ENCODE measurements at regions not wholly inside any gene's neighbourhood (a gene's known extent, or its start where the extent isn't known, plus 50 kb on each side); places are given as distances from the start of the nearest gene placed in this dataset.

DNA sequence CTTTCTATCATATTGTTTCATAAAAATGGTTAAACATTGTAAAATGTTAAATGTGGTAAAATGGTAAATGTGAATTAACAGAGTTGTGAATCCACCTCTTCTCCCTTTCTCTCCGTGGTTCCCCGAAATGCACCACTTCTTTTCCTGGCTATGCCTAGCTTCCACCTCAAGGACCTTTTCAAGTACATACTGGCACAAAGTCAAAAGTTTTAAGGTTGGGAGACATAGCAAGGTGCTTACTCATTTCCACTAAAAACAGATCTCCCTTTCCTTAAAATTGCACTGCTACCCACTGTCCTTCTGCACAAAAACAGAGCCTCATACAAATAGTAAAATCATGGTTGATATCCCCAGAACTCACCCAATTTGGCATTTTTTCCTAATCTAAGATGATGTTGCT is 558.2 kb downstream of the SLITRK6 start:
- no peak for DNase-seq (ENCODE audit: low read depth in 2 of 2, low spot score in 1 of 2)

DNA sequence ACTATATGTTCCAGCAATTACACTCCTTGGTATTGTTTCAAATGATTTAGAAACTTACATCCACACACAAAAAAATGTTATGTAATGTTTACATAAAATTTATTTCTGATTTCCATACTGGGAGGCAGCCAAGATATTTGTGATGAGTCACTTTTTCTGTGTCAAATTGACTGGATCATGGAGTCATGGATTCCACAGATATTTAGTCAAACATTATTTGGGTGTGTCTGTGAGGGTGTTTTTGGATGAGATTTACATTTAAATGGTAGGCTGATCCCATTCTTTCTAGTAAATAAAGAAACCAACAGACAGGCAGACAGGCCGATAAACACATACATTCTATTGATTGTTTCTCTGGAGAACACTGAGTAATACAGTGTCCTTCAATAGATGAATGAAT is 562.8 kb downstream of the SLITRK6 start:
- no peak for DNase-seq (ENCODE audit: low read depth in 2 of 2, low spot score in 1 of 2)

DNA sequence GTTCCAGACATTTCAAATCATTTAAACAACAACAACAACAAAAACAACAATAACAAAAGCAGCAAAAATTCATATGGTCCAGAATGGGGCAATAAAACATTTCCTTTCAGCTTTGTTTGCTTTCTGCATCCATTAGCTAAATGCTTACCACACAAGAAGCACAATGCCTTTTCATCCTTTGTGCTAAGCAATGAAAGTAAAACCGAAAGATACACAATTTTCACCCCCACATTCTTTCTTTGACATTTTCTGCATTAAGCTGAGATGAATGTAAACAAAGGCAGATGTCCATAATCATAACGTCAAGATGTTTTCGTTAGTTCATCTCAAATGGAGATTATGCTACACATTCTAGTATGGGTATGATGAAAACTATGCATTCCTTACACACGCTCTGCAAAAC is 568.5 kb downstream of the SLITRK6 start:
- no peak for DNase-seq (ENCODE audit: low read depth in 2 of 2, low spot score in 1 of 2)

DNA sequence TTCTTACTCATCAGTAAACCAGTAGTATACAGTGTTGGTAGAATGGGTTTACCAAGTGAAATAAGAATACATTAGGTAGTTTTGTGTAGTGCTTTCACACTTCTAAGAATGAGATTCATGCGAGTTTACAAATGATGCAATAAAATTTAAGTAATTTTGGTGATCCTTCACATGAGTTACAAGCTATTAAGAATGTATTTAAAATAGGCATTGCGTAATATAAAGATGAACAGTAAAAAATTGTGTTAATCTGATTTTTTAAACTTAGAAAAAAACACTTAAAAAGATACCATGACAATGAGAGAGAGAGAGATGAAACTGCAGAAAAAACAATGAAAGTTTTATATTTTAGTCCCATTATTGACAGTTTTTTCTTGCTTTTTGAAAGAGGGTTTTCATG is 570.5 kb downstream of the SLITRK6 start:
- no peak for DNase-seq (ENCODE audit: low read depth in 2 of 2, low spot score in 1 of 2)

DNA sequence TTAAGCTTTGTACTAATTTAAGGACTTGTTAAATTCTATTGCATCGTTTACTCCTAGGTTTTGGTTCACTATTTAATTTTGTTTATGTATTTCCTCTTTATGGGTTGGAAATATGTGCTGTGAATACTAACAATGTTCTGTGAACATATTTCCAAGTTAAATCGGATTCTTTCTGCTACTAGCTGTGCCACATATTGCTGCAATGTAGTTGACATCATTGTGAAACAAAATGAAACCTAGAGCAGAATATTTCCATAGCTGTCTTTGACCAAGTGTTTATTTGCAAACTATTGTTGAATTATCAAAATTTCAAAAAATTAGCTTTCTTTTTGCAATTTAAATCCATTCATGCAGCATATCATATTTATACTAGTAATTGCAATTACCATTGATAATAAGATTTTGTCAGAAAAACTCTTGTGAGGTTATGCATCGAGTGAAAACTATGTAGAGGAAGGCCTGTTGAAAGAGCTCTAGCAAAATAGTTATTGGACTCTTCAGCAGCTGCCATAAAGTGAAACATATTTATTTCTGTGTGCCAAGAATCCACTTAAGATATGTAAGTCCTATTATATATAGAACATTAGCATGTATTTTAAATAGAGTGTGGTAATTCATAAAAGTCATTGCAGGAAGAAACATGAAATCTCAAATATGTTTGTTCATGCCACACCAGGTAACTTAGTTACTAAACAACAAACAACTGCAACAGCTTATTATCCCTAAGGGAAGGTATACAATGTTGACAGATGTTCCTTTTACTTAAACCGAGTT is 575.1 kb downstream of the SLITRK6 start:
- no peak for DNase-seq (ENCODE audit: low read depth in 2 of 2, low spot score in 1 of 2)

DNA sequence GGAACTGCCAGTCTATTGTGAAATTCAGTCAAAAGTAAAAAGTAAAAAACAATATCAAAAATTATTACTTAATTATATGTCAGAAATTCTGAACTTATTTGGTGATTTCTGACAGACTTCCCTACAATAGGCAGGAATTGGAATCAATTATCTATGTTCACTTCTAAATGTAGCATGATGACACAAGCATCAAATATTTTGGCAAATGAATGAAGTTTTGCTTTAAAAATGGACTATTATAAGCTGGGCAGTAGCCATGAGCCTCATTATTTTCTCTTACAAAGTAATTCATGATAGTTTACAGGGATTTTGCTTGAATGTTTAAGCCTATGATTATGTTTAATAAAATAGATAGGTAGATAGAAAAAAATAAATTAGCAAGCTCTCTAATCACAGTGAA is 582.6 kb downstream of the SLITRK6 start:
- DNase-seq (ENCODE audit: low read depth in 2 of 2, low spot score in 1 of 2): no peak

DNA sequence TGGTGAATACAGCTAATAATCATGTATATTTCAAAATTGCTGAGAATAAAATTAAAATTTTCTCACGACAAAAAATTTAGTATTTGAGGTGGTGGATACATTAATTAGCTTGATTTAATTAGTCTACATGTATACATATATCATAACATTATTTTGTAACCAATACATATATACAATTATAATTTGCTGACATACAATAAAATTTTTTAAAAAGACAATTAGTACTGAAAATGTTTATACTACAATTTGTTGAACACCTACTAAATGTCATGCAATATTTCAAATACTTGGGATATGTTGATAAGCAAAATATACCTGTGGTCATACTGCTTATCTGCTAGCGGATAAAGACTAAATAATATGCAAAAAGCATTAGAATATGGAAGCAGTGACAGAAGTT is 586.5 kb downstream of the SLITRK6 start:
- no peak for DNase-seq (ENCODE audit: low read depth in 2 of 2, low spot score in 1 of 2)

DNA sequence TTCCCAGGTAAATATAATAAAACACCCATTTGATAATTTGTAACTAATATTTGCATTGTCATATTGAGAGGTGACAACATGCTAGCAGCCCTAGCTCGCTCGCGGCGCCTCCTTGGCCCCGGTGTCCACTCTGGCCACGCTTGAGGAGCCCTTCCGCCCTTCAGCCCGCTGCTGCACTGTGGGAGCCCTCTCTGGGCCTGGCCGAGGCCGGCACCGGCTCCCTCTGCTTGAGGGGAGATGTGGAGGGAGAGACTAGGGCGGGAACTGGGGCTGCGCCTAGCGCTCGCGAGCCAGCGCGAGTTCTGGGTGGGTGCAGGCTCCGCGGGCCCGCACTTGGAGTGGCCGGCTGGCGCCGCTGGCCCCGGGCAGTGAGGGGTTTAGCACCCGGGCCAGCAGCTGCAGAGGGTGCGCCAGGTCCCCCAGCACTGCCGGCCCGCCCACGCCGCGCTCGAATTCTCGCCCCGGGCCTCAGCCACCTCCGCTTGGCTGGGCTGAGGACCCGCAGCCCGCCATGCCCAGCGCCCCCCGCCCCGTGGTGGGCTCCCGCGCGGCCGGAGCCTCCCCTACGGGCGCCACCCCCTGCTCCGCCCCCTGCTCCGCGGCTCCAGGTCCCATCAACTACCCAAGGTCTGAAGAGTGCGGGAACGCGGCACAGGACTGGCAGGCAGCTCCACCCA is 594.4 kb downstream of the SLITRK6 start:
- DNase-seq (ENCODE audit: low read depth in 2 of 2, low spot score in 1 of 2): no peak

DNA sequence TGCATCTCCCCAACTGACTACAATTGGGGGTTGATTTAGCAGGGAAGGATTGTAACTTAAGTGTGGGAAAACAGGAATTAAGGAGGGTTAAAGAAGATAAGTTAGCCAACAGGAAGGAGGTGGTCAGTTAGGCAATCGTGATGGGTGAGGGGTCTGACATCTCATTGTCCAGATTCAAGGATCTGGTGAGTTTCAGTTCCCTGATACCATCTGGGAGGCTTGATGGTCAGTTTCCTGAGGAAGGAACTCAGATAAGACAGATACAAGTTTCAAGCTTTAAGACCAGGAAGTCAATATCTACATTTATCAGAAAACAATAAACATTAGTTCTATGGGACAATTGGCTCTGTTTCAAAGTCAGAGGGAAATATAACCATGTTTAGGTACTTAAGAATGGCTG is 601.8 kb downstream of the SLITRK6 start:
- no peak for DNase-seq (ENCODE audit: low read depth in 2 of 2, low spot score in 1 of 2)

DNA sequence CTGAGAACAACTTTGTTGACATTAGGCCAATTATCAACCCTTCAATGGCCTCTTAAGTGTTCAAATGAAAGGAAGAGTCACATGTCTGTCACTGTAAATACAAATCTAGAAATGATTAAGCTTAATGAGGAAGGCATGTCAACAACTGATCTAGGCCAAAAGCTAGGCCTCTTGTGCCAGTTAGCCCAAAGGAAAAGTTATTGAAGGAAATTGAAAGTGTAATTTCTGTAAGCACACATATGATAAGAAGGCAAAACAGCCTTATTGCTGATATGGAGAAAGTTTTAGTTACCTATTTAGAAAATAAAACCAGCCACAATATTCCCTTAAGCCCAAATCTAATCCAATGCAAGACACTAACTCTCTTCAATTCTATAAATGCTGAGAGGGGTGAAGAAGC is 604.7 kb downstream of the SLITRK6 start:
- no peak for DNase-seq (ENCODE audit: low read depth in 2 of 2, low spot score in 1 of 2)

DNA sequence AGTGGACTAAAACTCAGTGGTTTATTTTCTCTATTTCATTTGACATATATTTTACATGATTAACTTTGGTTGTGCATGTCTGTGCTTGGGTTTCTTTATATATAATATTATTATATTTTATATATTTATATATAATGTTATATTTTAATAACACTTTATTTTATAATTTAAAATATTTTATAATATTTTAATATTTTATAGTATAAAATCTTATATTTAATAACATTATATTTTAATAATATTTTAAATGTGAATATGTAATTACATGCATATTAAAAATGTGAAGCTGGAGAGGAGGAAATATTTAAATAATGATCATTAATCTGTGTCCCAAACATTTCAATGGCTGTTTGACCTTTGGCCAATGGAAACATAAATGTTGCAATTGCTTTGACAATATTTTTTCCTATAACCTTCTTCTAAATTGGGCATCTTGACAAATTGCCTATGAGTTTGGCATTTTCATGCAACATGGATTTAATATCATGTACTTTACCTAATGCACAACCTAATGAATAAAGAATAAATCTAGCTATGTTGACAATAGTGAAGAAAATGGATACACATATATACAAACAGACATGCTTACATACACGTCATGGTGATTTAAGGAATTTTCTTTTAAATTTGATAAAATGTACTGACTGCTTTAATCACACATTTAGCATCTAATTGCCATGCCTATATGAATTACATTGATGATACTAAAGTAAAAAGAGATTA is 607.1 kb downstream of the SLITRK6 start:
- no peak for DNase-seq (ENCODE audit: low read depth in 2 of 2, low spot score in 1 of 2)

DNA sequence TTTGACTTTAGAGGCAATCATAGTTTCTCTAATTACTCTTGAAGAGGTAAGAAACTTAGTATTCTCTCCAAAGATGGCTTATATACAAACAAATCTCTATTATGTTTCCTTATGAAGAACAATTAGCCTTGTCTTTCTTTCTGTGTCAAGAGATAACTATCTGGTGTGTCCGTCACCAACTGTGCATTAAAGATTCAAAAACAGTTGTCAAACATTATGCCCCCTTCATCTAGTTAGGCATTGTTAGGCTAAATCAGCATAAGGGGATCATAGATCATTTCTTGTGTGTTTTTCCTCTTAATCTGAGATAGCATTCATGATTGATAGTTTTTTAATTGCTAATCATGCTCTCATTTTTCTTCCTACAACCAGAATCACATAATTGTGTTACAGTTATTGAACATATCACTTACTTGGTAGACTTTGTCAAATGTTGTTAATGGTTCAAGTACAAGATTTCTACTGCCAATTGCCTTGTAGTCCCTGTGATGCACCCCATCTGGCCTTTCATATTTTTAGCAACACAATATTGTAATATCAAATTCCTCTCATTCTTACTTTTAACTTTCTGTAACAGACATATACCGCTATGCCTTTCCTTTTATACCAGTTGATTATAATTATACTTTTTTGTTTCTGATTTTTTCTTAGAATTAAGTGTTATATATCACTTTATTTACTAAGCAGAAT is 612.7 kb downstream of the SLITRK6 start:
- DNase-seq (ENCODE audit: low read depth in 2 of 2, low spot score in 1 of 2): no peak

DNA sequence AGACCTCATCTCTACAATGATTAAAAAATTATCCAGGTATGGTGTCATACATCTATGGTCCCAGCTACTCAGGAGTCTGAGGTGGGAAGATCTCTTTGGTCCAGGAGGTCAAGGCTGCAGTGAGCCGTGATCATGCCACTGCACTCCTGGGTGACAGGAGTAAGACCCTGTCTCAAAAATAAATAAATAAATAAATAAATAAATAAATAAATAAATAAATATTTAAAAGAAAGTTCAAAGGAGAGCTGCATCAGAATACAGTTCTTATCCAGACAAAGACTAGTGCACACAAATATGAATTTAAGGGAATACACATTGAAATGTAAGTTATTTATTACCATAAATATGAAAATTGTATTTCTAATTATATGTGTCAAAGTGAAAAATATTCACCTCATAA is 624.9 kb downstream of the SLITRK6 start:
- no peak for DNase-seq (ENCODE audit: low read depth in 2 of 2, low spot score in 1 of 2)

DNA sequence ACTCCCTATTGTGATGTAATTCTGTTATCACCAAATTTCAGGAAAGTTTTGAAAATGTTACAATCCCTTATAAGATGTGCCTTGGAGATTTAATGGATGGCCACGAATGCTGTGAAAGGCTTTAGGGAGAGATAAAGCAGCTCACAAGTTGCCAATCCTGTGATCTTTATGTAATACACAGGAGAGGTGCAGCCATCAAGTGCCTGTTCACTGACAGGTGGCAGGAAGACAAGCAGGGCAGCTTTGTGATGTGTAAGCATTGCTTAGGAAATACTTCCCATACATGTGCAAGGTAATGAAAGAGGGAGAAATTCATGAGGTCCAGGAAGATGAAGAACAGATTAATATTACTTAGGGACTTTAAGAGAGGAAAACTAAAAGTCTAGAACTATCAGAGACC is 628.8 kb downstream of the SLITRK6 start:
- DNase-seq (ENCODE audit: low read depth in 2 of 2, low spot score in 1 of 2): no peak

DNA sequence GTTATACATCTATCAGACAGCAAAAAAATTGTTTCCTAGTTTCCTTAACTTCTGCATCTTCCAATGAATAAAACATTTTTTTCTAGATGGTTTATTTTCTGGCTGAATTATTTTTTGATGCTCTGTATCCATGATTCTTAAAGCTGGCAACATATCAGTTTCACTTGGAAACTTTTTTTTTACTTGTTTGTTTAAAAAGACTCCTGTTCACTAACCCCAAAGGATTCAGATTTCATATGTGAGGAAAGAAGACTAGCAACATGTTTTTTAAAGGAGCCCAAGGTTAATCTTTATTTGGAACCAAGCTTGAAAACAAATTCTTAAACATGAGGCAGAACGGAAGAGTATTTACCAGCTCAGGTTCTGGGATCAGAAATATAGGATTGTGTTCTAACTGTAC is 632.3 kb downstream of the SLITRK6 start:
- DNase-seq (ENCODE audit: low read depth in 2 of 2, low spot score in 1 of 2): no peak

DNA sequence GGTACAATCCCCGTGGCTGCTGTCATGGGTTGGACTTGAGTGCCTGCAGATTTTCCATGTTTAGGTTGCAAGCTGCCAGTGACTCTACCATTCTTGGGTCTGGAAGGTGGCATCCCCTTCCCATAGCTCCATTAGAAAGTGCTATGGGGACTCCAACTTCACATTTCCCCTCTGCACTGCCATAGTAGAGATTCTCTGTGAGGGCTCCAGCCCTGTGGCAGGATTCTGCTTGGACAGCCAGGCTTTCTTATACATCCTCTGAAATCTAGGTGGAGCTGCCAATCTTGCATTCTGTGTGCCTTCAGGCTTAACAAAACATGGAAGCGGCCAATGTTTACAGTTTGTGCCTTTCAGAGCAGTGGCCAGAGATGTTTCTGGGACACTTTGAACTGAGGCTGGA is 636.2 kb downstream of the SLITRK6 start:
- no peak for DNase-seq (ENCODE audit: low read depth in 2 of 2, low spot score in 1 of 2)

DNA sequence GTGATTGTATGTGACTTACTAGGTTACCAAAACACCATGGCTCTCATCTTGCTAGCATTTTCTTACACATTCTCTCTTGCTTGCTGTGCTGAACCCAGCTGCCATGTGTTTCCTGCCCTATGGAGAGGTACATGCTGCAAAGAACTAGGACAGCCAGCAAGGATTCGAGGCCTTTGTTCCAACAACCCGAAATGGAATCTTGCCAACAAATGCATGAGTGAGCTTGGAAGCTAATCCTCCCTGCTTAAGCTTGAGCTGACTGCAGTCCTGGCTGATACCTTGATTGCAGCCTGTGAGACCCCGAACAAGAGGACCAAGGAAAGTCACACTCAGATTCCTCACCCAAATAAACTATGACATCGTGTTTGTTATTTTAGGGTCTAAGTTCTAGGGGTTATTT is 651.2 kb downstream of the SLITRK6 start:
- no peak for DNase-seq (ENCODE audit: low read depth in 2 of 2, low spot score in 1 of 2)

DNA sequence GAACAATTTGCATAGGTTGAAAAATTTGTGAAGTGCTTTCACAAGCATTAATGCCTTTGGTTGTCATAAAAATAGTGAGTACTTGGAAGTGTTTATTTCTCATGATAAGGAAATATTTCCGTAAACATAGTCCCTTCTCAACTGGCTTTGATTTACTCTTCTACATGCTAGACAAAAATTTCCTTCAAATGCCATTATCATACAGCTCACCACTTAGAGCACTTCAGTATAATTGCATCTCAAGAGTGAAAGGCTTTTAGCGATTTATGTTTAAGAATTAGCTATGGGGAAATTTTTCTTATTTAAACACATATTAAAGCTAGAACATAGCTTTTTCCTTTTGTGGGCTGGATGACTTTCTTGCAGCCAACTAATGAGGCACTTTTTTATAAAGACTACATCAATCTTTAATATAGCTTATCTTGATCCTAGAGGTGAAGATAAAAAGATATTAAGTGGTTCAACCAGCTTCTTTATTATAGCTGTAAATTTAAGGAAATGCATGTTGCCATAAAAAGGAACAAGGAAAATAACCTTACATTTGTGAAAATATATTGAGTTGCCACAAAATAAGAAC is 656.8 kb downstream of the SLITRK6 start:
- no peak for DNase-seq (ENCODE audit: low read depth in 2 of 2, low spot score in 1 of 2)

DNA sequence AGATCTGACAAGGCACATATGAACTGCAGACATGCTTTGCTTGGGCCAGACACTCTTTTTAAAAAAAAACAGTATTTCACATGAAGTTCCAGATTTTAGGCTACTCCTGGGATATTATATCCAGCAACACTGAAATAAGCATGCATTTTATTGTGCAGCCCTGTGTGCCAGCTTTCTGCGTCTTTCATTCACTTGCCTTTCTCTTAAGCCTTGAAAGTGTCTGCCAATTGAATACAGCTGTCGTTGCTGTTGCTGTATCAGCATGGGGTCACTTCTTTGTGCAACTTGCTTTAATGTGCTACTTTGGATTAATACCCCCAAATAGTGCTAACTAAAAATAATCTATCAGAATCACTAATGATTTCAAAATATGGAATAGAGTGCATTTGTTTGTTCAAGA is 657.8 kb downstream of the SLITRK6 start:
- no peak for DNase-seq (ENCODE audit: low read depth in 2 of 2, low spot score in 1 of 2)

DNA sequence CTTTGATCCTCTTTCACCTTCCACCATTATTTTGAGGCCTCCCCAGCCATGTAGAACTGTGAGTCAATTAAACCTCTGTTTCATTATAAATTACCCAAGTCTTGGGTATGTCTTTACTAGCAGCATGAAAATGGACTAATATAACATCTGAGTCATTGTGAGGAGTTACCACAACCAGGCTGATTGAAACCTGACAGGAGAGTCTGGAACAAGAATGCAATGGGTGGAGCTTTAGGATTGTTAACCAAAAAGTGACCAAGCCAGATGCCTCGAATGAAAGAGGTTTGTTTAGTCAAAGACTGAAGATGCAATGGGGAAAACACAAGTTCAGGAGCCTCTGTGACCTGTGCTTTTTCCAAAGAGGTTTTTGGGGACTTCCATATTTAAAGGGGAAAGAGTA is 659.0 kb downstream of the SLITRK6 start:
- DNase-seq (ENCODE audit: low read depth in 2 of 2, low spot score in 1 of 2): no peak

DNA sequence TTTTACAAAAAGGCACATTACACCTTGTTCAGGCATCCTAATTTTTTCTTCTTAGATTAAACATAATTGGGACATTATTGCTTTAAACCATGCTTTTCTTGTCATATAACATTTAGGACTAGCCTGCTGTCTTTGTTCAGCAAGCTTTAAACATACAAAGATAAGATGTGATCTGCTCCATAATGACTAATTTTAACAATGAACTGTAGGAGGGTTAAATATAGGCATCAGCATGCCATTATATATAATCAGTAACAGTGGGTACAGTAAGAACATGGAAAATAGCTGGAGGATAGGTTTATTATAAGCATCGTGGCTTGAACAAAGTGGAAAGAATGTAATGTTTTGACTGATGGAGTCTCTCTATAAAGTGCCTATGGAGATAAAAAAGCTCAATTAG is 661.7 kb downstream of the SLITRK6 start:
- no peak for DNase-seq (ENCODE audit: low read depth in 2 of 2, low spot score in 1 of 2)

Data from stimulated activated CD8-positive, alpha-beta memory T cell treated with anti-CD3 and anti-CD28 coated beads, Interleukin-4, amount 100 ng/mL, for 4 hours (primary cell).